KOPT-K1 (cell line): ENCODE measurements at regions not wholly inside any gene's neighbourhood (a gene's known extent, or its start where the extent isn't known, plus 50 kb on each side); places are given as distances from the start of the nearest gene placed in this dataset.

ENCODE experiments used
- H3K27ac ChIP-seq: fragments of 200-600 bp; sonication (generic); 2 replicates; pipeline ENCODE4 v1.5.1; 2016; ENCODE audit warnings: antibody characterized with exemption, mild to moderate bottlenecking, low read depth, low read length; ENCODE audit not compliant: poor library complexity, severe bottlenecking
- H3K36me3 ChIP-seq: fragments of 200-600 bp; sonication (generic); 2 replicates; pipeline ENCODE4 v1.5.1; 2017; ENCODE audit warnings: antibody characterized with exemption, mild to moderate bottlenecking, low read length, moderate library complexity; ENCODE audit not compliant: insufficient read depth
- H3K9me3 ChIP-seq: fragments of 200-600 bp; sonication (generic); 2 replicates; pipeline ENCODE4 v1.5.1; 2017; ENCODE audit warnings: antibody characterized with exemption, low read length, mild to moderate bottlenecking; ENCODE audit not compliant: insufficient read depth, poor library complexity, severe bottlenecking

DNA sequence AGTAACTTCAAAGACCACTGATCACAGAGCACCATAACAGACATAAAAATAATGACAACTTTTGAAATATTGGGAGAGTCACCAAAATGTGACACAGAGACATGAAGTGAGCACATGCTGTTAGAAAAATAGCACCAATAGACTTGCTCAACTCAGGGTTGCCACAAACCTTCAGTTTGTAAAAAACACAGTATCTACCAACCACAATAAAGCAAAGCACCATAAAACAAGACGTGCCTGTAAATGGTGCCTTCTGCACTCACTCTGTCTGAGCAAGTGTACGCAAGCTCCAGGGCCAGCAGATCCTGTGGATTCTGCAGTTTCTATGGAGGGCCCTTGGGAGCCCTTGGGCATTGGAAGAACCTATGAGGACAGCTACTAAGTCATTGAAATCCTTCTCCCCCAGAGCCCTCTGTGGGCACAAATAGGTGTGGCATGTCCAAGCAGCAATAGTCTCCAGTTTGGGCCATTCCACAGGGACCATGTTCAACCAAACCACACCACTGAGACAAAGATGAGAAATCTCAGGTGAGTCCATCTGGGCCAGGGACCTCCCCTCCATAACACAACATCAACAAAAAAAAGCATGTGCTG lies 116.9 kb upstream of the RAB4A start:
- H3K36me3 ChIP-seq = no peaks in the 10 kb centered on the region
- peaks cover 4% of the 10 kb centered on the region for H3K9me3 ChIP-seq
- H3K27ac ChIP-seq = peak overlapping the region; percentile 84

DNA sequence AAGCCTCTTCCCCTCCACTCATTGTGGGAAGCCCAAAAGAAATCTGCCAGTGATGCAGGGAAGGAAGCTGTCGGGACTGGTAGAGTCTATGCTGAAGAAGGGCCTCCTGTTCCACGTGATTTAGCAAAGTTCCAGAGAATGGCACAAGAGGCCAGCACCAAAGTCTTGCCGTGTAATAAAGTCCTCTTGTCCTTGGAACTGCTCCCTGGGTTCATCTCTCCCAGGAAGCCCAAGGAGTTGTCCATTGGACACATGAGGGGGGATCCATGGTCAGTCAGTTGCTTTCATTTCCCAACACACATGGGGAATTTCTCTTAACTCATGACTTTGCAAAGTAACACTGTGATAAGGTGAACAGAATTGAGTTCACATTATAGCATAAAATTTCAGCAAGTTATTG lies 116.1 kb upstream of the RAB4A start:
- no peaks in the 10 kb centered on the region for H3K36me3 ChIP-seq
- H3K27ac ChIP-seq = peak overlapping the region; percentile 84
- peaks cover 4% of the 10 kb centered on the region for H3K9me3 ChIP-seq

DNA sequence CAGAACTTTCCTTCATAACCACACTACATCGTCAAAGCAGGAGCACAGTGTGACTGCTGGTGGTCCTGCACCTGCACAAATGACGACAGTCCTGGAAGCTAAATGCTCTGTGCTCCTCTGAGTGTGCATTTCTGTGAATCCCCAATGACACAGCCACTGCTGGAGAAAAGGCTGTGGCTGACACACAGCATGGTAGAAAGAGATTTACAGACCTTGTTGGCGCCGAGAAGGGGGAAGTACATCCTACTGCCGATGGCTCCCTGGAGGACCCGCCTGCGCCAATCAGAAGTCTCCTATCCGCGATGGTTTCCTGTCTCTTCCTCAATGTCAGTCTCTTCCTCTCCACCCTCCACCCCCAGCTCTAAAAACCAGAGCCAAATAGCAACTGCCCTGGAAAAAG lies 115.4 kb upstream of the RAB4A start:
- Histone ChIP-seq H3K36me3 (no peaks in the 10 kb centered on the region), H3K9me3 (peaks cover 4% of the 10 kb centered on the region), H3K27ac (peak overlapping the region; percentile 84)

DNA sequence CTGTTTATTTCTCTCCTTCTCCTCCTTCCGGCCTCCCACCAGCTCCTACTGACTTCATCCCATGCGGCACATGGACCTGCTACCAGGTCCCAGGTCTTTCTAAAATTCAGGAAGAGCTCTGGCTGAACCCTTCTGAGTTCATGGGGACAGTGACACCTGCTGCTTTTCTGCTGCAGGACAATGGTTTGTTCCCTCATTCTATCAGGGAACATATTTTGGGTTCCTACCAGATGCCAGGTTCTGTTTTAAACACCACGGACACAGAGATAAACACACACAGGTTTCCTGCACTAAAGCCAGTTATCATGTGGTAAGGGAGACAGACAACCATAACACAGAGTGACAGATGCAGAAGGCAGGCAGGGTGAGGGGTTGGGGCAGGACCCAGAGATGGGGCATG lies 114.0 kb upstream of the RAB4A start:
- Histone ChIP-seq H3K27ac (no peak overlapping the region), H3K9me3 (peaks cover 4% of the 10 kb centered on the region), H3K36me3 (no peaks in the 10 kb centered on the region)

DNA sequence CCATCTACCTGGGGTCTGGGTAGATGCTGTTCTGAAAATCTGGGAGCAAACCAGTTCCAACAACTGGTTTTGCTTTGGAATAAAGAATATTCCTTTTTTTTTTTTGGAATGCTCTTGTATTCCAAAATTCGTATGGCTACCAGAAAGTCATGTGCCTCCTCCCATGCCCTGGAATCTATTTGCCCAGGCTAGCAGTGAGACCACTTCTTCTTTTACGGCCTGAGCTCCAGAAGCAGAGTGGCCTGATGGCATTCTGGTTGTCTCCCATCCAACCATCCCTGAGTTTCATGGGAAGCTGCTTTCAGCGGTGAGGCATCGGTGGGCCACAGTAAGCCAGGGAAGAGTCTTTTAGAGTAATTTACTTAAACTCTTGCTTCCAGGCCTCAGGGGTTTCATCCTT lies 113.4 kb upstream of the RAB4A start:
- Histone ChIP-seq H3K9me3 (peaks cover 4% of the 10 kb centered on the region), H3K36me3 (no peaks in the 10 kb centered on the region), H3K27ac (no peak overlapping the region)

DNA sequence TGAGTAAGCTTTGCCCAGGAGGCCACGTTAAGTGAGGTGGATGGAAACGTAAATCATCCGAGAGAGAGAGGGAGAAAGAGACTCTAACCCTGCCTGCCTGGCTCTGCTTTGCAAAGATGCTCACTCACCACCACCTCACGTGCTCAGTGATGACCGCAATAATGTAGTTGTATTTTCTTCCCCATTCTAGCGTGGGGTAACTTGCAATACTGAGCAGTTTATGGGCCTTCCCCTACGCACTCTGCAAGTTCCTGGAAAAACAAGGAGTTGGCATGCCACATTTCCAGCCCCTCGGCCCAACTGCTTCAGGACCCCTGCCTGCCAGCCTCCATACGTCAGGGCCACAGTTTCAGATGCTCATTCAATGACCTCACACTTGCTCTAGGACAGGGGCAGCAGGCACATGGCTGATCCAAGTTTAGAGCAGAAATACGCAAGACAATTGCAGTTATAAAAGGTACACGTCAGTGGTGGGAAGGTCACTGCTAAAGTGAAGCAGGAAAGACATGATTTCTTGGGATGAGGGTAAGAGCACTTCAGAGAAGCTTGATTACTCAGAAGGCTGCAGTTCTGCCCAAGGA lies 112.5 kb upstream of the RAB4A start:
- Histone ChIP-seq H3K27ac (no peak overlapping the region), H3K36me3 (no peaks in the 10 kb centered on the region), H3K9me3 (no peaks in the 10 kb centered on the region)

DNA sequence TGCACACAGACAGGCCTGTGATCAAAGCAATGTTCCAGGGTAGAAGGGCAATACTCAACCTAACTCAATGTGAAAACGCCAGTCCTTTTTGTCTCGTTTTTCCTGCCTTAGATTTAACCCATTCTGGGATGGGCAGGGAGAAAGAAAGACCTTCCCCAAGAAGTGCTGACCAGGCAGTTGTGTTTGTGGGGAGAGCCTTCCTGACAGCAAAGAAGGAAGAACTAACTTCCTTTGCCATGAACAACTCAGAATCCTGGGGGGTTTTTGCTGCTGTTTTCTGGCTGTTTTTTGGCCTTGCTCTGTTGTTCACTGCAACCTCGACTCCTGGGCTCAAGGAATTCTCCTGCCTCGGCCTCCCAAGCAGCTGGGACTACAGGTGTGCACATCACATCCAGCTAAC lies 112.0 kb upstream of the RAB4A start:
- H3K27ac ChIP-seq = no peak overlapping the region
- H3K9me3 ChIP-seq = no peaks in the 10 kb centered on the region
- no peaks in the 10 kb centered on the region for H3K36me3 ChIP-seq

DNA sequence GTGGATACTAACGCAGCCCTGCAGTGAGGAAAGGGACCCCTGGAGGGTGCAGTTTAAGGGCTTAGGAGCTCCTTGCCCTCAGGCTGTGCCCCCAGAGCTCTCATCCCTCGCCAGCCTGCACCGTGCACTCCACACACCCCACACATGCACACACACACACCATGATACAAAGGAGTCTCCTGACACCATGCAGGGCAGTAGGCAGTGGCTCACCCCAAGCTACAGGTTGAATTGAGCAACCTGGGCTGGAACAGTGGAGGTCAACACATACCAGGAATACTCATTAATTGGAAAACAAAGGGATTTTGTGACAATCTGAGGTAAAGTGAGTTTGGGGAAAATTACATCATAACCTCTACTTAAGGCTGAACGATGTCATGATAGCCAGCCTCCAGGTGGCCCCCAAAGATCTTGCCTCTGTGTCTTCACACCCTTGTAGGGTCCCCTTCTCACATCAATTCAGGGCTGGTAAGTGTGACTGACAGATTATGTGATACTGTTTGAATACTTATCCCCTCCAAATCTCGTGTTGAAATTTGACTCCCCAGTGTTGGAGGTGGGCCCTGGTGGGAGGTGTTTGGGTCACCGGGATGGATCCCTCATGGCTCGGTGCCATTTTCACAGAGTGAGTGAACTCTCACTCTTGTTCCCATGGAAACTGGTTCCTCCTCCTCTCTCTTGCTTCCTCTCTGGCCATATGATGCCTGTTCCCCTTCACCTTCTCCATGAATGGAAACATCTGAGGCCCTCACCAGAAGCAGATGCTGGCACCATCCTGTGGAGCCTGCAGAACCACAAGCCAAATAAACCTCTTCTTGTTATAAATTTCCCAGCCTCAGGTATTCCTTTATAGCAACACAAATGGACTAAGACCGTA lies 111.0 kb upstream of the RAB4A start:
- Histone ChIP-seq H3K9me3 (no peaks in the 10 kb centered on the region), H3K27ac (no peak overlapping the region), H3K36me3 (no peaks in the 10 kb centered on the region)

DNA sequence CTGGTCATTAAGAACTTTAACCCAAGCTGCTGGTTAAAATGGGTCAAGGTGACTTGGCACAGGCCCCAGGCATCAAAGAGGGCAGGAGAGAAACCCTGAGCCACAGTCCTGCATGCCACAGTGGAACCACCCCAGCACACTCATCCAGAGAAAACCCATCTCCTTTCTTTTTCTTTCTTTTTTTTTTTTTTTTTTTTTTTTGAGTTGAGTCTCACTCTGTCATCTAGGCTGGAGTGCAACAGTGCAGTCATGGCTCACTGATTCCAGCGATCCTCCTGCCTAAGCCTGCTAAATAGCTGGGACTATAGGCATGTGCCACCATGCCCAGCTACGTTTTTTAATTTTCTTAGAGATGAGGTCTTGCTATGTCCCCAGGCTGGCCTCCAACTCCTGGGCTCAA lies 109.2 kb upstream of the RAB4A start:
- Histone ChIP-seq H3K9me3 (no peaks in the 10 kb centered on the region), H3K36me3 (no peaks in the 10 kb centered on the region), H3K27ac (no peak overlapping the region)

DNA sequence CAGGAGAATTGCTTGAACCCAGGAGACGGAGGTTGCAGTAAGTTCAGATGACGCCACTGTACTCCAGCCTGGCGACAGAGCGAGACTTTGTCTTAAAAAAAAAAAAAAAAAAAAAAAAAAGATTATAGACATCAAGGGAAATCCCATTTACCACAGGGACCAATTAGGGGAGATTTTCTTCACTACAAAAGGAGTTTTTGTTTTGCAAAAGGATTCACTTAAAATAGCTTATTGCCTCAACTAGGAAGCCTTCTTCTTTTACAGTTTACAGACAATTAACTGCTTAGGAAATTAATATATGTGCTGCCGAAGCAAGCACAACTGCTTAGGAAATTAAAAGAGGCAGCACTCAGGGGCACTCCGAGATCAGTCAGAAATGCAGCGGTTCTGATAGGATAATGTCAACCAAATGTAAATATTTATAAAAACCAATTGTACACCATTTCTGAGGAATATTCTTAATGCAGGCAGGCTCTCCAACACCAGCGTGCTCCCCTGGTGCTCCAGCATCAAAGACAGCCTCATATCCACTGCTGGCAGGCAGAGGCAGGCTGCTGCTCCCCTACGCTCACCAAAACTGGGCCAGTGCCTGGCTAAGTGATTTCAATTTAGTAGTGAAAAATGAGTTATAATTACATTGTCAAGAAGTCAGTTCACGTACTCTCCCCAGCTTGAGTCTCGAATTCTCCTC lies 107.9 kb upstream of the RAB4A start:
- Histone ChIP-seq H3K9me3 (no peaks in the 10 kb centered on the region), H3K27ac (no peak overlapping the region), H3K36me3 (no peaks in the 10 kb centered on the region)

DNA sequence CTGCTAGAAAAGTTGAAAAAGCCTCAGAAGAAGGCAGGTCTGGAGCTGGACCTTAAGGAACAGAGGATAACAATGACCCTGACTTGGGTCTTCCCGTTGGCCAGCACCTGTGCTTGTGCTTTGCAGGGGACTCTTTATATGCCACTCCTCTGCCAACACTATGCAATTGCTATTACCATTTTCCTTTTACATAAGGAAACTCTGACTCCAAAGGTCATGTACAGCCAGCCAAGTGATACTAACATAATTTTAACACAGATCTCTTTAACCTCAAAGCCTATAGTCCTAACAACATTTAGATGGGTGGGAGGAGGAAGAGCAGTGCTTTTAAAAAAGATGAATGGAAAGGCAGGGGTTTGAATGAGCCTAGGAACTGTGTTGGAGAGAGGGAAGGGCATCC lies 106.6 kb upstream of the RAB4A start:
- Histone ChIP-seq H3K36me3 (no peaks in the 10 kb centered on the region), H3K27ac (no peak overlapping the region), H3K9me3 (no peaks in the 10 kb centered on the region)

DNA sequence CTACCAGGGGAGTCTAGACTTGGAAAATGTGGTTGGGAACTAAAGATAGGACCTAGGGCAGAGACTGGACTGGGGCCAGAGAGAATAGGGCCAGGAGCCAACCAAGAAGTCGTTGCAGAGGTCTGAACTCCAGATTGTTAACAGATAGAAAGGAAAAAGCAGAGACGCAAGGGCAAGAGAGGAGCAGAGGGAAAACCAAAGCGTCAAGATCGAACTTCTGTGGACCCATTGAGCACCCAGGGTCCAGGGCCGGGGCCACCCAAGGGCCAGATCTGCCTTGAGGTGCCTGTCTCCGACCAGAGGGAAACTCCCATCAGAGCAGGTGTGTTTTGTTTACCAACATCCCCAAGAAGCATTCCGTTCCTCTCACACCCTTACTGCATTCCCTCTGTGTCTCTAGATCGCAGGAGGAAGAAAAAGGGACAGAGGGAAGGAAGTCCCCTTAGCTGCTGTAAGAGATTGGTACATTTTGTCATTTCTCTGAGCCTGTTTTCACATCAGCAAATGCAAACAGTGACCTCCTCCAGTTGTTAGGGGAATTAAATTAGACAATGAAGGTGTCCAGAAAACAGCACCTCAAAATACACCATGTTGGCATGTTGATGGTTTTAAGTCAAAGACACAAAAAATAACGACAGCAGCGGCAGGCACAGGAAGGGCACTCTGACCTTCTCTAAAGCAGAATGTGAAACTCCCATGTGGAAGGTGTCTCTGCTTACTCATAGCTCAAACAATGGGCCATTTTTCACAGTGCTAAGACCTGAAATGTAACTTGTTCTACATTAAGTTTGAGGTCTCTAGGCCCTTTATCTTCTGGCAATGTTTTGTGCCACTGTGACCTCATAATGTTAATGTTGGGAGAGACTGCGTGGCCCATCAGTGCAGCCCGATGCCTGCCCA lies 105.8 kb upstream of the RAB4A start:
- Histone ChIP-seq H3K27ac (no peak overlapping the region), H3K9me3 (no peaks in the 10 kb centered on the region), H3K36me3 (no peaks in the 10 kb centered on the region)

DNA sequence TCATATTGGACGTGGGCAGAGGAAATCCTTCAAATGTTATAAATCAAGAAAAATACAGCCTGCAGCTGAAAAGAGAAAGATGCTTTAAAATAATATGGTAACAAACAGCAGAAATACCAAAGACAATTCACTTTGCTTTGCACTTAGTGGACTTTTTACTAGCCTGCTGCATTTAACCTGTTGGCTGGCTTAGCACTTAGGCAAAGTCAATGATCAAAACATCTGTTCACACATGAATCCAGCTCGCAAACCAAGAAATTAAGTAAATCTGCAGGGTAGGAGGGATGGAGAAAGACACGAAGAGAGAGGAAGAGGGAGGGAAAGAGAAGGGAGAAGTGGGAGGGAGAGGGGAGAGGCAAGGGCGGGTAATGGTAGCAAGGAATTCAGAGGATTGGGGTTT lies 103.6 kb upstream of the RAB4A start:
- H3K27ac ChIP-seq = no peak overlapping the region
- no peaks in the 10 kb centered on the region for H3K9me3 ChIP-seq
- no peaks in the 10 kb centered on the region for H3K36me3 ChIP-seq

DNA sequence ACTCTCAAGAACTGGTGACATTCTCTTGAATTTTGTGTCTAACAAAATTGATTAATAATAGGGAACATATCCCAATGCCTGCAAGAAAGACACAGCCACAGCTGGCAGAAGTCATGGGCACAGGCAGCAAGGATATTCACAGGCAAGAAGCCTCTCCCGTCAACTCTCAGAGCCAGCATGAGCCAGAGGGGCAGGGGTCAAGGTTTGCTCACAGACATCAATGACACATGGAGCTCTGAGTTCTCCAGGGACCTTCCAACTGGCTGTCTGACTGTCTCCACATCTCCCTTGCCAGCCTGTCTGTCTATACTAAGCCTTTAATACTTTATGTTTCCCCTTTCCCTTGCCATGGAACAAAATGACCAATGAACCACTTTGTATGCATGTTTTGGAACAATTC lies 101.5 kb upstream of the RAB4A start:
- H3K27ac ChIP-seq = no peak overlapping the region
- no peaks in the 10 kb centered on the region for H3K9me3 ChIP-seq
- no peaks in the 10 kb centered on the region for H3K36me3 ChIP-seq
